HUES6 (cell line): ENCODE measurements at regions not wholly inside any gene's neighbourhood (a gene's known extent, or its start where the extent isn't known, plus 50 kb on each side); places are given as distances from the start of the nearest gene placed in this dataset.

Source experiments
- H3K27ac ChIP-seq: 2 replicates; pipeline ENCODE4 v1.7.0; 2013; ENCODE audit warnings: low read depth, mild to moderate bottlenecking, low read length, inconsistent platforms
- H3K27me3 ChIP-seq: 2 replicates; pipeline ENCODE4 v1.6.1; 2013; ENCODE audit warnings: low read length; ENCODE audit not compliant: control insufficient read depth, insufficient read depth
- H3K36me3 ChIP-seq: 2 replicates; pipeline ENCODE4 v1.6.1; 2013; ENCODE audit warnings: low read length; ENCODE audit not compliant: control insufficient read depth, insufficient read depth
- H3K4me1 ChIP-seq: 2 replicates; pipeline ENCODE4 v1.6.1; 2013; ENCODE audit warnings: low read length; ENCODE audit not compliant: control insufficient read depth, insufficient read depth
- H3K4me3 ChIP-seq: 2 replicates; pipeline ENCODE4 v1.5.1; 2013; ENCODE audit warnings: low read depth, low read length
- H3K9ac ChIP-seq: one replicate; pipeline ENCODE4 v1.6.1; 2013; ENCODE audit warnings: mild to moderate bottlenecking, low read length
- H3K9me3 ChIP-seq: 2 replicates; pipeline ENCODE4 v1.6.1; 2013; ENCODE audit warnings: low read depth, low read length; ENCODE audit not compliant: control insufficient read depth, insufficient read depth

GRCh38 chr22:27635435-27635834 lies 166.1 kb downstream of the MN1 start:
- Histone ChIP-seq H3K27me3 (peaks cover 4% of the 10 kb centered on the region; the same call in 1 of the 2 replicates), H3K9ac (no peak overlapping the region), H3K4me3 (no peak overlapping the region), H3K9me3 (no peaks in the 10 kb centered on the region), H3K27ac (no peak overlapping the region), H3K36me3 (no peaks in the 10 kb centered on the region), H3K4me1 (peaks cover 40% of the 10 kb centered on the region)

- Histone ChIP-seq H3K9me3 (no peaks in the 10 kb centered on the region), H3K27me3 (peaks cover 4% of the 10 kb centered on the region; the same call in 1 of the 2 replicates), H3K4me3 (no peak overlapping the region), H3K36me3 (no peaks in the 10 kb centered on the region), H3K4me1 (peaks cover 37% of the 10 kb centered on the region), H3K9ac (no peak overlapping the region), H3K27ac (no peak overlapping the region)
Measured at GRCh38 chr22:27635852-27636251, 165.7 kb downstream of the MN1 start.

- H3K27me3 ChIP-seq, result peaks cover 4% of the 10 kb centered on the region; the same call in 1 of the 2 replicates
- no peak overlapping the region for H3K27ac ChIP-seq
- no peak overlapping the region for H3K9ac ChIP-seq
- H3K4me1 ChIP-seq, result peaks cover 39% of the 10 kb centered on the region
- H3K4me3 ChIP-seq, result no peak overlapping the region
- H3K36me3 ChIP-seq, result no peaks in the 10 kb centered on the region
- H3K9me3 ChIP-seq, result no peaks in the 10 kb centered on the region
Measured at GRCh38 chr22:27636716-27637508, 164.6 kb downstream of the MN1 start.

GRCh38 chr22:27637604-27638003 lies 164.0 kb downstream of the MN1 start:
- Histone ChIP-seq H3K27me3 (peaks cover 4% of the 10 kb centered on the region; the same call in 1 of the 2 replicates), H3K9ac (no peak overlapping the region), H3K4me1 (peaks cover 46% of the 10 kb centered on the region), H3K9me3 (no peaks in the 10 kb centered on the region), H3K36me3 (no peaks in the 10 kb centered on the region), H3K4me3 (no peak overlapping the region), H3K27ac (no peak overlapping the region)

- H3K4me3 ChIP-seq, result no peak overlapping the region
- no peaks in the 10 kb centered on the region for H3K36me3 ChIP-seq
- H3K9ac ChIP-seq, result no peak overlapping the region
- peaks cover 8% of the 10 kb centered on the region; the same call in 1 of the 2 replicates for H3K27me3 ChIP-seq
- H3K4me1 ChIP-seq, result peaks cover 43% of the 10 kb centered on the region
- H3K27ac ChIP-seq, result no peak overlapping the region
- H3K9me3 ChIP-seq, result no peaks in the 10 kb centered on the region
Measured at GRCh38 chr22:27638329-27639233, 163.0 kb downstream of the MN1 start.

GRCh38 chr22:27639248-27640086 lies 162.1 kb downstream of the MN1 start:
- H3K27ac ChIP-seq, result no peak overlapping the region
- peaks cover 8% of the 10 kb centered on the region; the same call in 1 of the 2 replicates for H3K27me3 ChIP-seq
- H3K4me3 ChIP-seq, result no peak overlapping the region
- H3K9ac ChIP-seq, result no peak overlapping the region
- peaks cover 45% of the 10 kb centered on the region for H3K4me1 ChIP-seq
- H3K9me3 ChIP-seq, result no peaks in the 10 kb centered on the region
- H3K36me3 ChIP-seq, result no peaks in the 10 kb centered on the region

- H3K9ac ChIP-seq, result no peak overlapping the region
- H3K4me1 ChIP-seq, result peaks cover 49% of the 10 kb centered on the region
- H3K9me3 ChIP-seq, result no peaks in the 10 kb centered on the region
- no peak overlapping the region for H3K4me3 ChIP-seq
- H3K27ac ChIP-seq, result no peak overlapping the region
- H3K27me3 ChIP-seq, result peaks cover 8% of the 10 kb centered on the region; the same call in 1 of the 2 replicates
- H3K36me3 ChIP-seq, result no peaks in the 10 kb centered on the region
Measured at GRCh38 chr22:27641049-27641795, 160.3 kb downstream of the MN1 start.

- Histone ChIP-seq H3K4me1 (peaks cover 46% of the 10 kb centered on the region), H3K9me3 (no peaks in the 10 kb centered on the region), H3K4me3 (no peak overlapping the region; the same call in 1 of the 2 replicates), H3K9ac (peak overlapping the region; percentile 3), H3K36me3 (no peaks in the 10 kb centered on the region), H3K27ac (no peak overlapping the region), H3K27me3 (peaks cover 4% of the 10 kb centered on the region; the same call in 1 of the 2 replicates)
Measured at GRCh38 chr22:27642104-27642800, 159.3 kb downstream of the MN1 start.

GRCh38 chr22:27643907-27644306 lies 157.6 kb downstream of the MN1 start:
- Histone ChIP-seq H3K4me1 (peaks cover 35% of the 10 kb centered on the region), H3K9ac (no peak overlapping the region), H3K4me3 (no peak overlapping the region), H3K36me3 (no peaks in the 10 kb centered on the region), H3K27ac (no peak overlapping the region), H3K9me3 (no peaks in the 10 kb centered on the region), H3K27me3 (peaks cover 16% of the 10 kb centered on the region; the same call in 1 of the 2 replicates)
